ENCODE measurements at regions not wholly inside any gene's neighbourhood (a gene's known extent, or its start where the extent isn't known, plus 50 kb on each side); places are given as distances from the start of the nearest gene placed in this dataset.

- DNase-seq (ENCODE audit: low read depth): no peak
These were observed 196.8 kb upstream of the PDE1C start for GRCh38 chr7:32266932-32267475.

DNA sequence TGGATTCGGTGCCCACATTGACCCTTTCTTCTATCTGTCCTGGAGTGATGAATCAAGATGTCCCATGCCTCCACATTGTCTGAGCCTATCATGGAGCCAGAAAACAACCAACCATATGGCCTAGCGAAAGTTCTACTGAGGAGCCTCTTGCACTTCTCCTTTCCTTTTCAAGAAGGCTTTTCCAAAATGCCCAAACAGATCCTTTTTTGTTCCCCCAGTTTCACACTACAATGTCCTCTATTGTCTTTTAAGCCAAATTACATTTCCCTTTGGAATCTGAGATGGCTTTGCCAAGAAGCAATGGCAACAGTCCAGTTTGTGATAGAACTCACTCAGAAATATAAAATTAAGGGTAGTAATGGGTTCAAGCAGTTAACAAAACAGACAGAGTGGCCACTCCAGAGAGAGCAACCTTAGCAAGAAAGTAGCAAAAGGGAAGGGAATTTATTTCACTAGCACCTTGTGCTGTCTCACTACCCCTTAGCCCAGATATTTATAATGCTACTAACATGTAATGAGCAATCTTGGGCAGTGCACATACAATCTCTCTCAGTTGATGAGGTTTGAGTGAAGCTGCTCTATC, 194.6 kb upstream of the PDE1C start:
- no peak for DNase-seq (ENCODE audit: low read depth)

GRCh38 chr7:32263611-32264010, 193.4 kb upstream of the PDE1C start:
- no peak for DNase-seq (ENCODE audit: low read depth)

GRCh38 chr7:32262315-32262714, 192.1 kb upstream of the PDE1C start:
- DNase-seq (ENCODE audit: low read depth): no peak

DNA sequence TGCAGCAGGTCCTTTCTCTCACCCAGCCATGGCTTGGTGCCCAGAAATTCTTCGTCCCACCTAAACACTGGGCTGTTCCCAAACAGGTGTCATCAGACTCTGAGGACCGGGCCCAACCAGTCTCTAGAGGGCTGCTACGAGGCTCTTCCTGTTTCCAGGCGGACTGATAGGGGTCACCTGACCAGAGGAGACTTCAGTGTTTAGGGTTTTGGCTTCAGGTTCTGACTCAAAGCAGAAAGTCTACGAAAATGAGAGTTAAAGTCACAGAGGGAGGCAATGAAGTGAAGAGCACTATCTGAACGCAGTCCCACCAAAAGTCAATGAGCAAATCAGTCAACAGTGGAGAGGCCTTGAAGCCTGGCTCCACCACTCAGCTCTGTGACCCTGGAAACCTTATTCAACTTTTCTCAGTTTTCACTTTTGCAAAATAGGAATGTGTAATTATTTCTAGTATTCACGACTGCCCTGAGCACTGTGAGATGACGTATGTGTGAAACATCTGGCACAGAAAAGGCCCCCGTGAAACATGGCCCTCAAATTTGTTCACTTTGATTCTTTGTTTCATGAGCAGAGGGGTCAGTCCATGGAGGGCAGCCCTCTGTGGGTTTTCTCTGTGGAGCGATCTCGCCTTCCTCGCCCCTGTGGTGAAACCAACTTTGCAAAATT, 189.9 kb upstream of the PDE1C start:
- DNase-seq (ENCODE audit: low read depth): no peak

DNA sequence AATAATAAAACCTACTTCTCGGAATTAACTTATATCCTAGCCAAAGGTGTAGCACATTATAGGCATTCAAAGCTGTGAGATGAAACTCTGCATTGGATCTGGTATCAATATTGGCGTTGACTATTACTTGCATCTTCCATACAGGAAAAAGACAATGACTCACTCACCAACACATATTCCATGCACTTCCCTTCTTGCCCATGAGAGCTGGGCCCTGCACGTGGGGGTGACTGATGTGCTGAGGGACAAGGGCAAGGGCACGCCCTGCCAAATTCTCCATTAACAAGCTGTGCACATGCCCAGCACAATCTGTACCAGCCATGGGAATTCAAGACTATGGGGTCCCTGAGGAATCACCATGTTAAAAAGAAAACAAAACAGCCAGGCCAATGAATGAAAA, 188.1 kb upstream of the PDE1C start:
- DNase-seq (ENCODE audit: low read depth): no peak

DNA sequence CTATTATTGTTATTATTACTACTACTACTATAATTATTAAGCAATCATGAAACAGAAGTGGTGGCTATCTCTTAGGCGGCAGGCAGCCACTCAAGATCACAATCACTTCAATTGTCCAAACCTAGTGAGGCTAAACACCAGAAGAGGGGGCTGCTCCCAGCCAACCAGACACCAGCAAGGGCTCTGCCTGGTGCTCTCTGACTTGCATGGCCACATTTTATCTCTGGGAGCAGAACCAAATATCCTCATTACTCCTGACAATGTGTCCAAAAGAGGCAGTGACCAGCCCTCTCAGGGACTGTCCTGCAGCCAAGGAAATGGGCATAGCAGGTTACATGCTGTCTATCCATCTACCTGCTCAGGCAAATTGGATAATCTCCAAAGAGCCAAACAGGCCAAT, 187.4 kb upstream of the PDE1C start:
- DNase-seq (ENCODE audit: low read depth): no peak

DNA sequence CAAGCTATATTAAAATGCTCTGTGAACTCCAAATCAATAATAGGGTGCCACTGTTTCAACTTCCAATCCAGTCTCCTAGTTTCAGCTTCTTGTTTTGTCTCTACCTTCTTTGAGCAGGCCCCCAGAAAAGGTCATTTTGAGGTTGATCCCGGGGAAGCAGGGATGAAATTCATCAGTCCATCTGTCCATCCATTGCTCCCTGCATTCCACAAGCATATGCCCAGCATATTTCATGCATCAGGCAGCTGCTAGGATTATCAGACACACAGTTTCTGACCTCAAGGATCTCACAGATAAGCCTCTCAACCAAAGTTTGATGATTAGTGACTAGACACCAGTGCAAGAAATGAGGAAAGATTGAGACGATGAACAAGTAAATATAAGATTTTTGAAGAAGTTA, 186.6 kb upstream of the PDE1C start:
- no peak for DNase-seq (ENCODE audit: low read depth)

DNA sequence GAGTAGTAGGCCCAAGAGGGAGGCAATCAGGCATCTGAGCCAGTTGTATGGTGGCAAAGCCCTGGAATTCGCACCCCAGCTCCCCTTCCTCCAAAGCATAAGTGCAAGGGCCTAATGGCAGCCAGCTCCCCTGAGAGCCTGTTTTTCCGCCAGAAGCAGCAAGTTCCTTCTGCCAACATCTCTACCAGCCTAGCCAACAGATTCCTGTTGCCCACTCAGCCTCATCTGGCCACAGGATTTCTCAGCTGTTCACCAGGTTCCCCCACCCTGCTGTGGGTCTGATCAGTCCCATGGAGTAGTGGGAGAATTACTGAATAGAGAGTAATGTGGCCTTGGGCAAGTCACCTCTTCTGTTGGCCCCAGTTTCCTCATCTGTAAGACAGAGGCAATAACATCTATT, 186.2 kb upstream of the PDE1C start:
- no peak for DNase-seq (ENCODE audit: low read depth)

DNA sequence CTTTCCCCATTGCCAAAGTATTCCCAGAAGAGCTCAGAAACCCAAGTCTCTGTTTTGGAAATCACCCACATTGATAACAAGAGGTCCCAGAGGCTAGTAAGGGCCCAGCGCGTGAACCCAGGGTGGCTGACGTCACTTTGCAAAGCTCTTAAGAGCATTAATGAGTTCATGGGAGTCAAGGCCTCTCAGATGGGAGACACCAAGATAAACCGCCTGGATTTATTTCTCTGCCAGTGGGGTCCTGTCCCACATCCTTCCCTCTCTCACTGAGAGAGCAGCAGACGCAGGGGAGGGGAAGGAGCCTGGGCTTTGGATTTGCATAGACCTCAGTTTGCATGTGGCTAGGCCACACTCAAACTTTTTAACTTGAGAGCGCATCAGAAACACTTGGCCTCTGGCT, 184.8 kb upstream of the PDE1C start:
- no peak for DNase-seq (ENCODE audit: low read depth)

DNA sequence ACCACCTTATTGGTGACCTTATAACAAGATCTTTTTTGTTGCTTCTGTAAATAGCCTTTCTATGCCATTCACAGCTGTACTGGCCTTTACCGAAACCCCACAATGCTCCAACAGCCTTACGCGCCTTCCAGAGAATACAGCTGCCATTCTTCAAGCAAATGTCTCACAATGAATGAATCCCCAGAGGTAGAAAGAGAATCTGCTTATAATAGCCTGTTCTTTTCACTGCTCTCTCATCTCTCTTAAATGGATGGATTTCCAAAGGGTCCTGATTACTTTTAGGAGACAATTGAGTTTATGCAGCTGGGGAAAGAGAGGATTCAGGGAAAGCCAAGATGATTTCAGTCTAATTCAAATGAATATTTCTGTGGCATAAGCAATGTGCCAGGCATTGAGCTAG, 183.1 kb upstream of the PDE1C start:
- no peak for DNase-seq (ENCODE audit: low read depth)

DNA sequence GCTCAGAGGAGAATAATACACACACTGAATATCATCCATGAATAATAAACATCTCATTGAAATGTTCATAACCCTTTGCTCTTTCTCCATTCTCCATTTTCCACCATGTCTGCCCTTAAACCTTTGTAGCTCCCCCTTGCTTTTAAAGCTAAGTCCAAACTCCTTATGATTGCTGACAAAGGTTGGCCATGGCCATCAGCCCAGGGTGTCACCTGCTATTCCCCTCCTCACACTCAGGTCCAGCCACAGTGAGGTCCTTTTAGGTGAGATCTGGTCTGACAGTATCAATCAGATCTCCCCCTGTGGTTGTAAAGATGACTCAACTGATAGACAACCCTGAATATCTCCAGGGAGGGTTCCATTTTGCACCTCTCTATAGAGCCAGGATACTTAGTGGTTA, 181.5 kb upstream of the PDE1C start:
- no peak for DNase-seq (ENCODE audit: low read depth)

GRCh38 chr7:32250471-32251260, 180.5 kb upstream of the PDE1C start:
- DNase-seq (ENCODE audit: low read depth): no peak

DNA sequence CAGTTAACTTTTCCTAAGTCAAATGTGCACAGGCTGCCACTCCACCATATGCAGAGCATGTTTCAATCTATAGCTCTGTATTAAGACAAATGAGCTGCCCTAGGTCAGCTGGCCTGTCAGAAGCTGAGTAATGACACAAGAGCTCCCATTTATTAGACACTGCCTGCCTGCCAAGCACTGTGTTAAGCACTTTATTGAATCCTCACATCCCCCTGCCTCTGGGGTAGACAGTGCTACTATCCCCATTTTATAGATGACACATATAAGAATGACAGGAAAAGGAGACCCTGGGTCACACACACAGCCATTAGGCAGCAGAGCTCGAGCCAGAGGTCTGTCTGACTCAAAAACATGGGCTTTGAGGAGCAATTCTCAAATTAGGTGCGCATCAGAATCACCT, 179.8 kb upstream of the PDE1C start:
- DNase-seq (ENCODE audit: low read depth): no peak

DNA sequence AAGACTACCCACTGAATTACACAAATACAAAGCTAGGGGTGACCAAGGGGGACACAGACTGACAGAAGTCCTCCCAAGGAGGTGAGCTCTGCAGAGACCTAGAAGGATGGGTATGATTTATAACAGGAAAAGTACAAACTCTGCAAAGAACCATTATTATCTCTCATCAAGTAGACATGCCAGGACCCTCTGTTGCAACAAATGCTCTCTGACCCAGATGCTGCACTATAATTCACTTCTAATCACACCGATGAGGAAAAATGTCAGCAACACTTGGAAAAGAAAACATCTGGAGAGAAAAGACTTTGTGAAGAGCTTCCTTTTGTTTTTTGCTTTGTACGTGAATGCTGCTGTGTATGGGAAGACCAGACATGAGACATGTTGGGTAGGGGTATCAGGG, 178.3 kb upstream of the PDE1C start:
- no peak for DNase-seq (ENCODE audit: low read depth)

DNA sequence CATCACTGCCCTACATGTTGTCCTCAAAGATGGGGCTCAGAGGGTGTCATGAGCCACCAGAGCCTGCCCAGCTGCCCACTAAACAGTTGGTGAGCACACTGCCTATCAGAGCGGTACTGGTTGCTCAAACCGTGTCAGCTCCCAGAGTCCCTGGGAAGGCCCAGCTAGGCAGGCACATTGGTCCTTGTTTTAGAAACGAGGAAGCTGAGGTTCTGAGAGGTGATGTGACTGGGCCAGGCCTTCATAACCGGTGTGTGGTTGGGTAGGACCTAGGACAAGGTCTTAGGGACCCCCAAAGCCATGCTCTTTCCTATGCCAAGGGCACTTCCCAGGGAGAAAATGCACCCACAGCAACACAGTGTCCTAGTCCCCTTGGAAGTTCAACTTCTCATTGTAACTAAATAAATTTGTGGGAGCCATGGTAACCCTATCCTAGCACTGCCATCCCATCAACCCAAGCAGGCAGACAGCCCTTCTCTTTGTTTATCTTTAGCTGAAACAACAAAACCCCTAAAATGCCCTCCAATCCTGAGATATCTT, 174.7 kb upstream of the PDE1C start:
- no peak for DNase-seq (ENCODE audit: low read depth)

- no peak for DNase-seq (ENCODE audit: low read depth)
These were observed 173.6 kb upstream of the PDE1C start for GRCh38 chr7:32243687-32244290.

DNA sequence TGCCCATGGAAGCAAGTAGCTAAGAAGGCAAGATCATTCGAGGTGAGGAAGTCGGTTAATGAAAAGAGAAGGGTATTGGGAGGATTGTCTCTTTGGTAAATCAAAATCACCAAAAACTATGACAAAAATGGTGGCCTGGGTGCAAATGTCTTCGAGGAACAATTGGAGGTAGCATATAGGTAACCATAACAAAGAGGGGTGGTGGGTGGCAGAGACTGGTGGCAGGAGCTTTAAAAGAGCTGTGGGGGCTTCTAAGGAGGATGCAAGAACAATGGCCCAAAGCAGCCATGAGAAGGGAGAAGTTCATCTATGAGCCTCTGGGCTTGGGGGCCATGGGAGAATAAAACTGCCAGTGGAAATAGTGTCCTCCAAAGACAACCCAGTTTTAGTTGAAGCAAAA, 172.2 kb upstream of the PDE1C start:
- DNase-seq (ENCODE audit: low read depth): no peak

- DNase-seq (ENCODE audit: low read depth): no peak
These were observed 171.4 kb upstream of the PDE1C start for GRCh38 chr7:32241636-32242035.

- DNase-seq (ENCODE audit: low read depth): no peak
These were observed 169.6 kb upstream of the PDE1C start for GRCh38 chr7:32239764-32240163.

DNA sequence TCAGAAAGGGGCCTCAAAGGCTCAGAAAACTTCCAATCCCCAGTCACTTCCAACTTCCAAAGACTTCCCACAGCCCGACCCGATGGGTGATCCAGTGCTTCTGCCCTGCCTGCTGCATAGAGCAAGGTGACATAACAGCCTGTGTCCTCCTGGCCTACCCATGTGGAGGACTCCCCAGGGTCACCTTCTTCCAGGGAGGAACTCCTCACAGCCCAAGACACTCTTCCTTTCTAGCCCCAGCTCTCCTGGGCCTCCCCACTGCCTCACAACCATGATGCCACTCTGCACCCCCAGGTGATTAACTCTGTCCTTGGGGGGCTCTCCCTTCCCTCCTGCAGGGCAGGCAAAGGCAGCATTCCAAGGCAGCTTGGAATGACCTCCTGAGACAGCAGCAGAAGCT, 158.4 kb upstream of the PDE1C start:
- no peak for DNase-seq (ENCODE audit: low read depth)

GRCh38 chr7:32227746-32228145, 157.5 kb upstream of the PDE1C start:
- DNase-seq (ENCODE audit: low read depth): no peak

All from renal cortical epithelial cell (primary cell).